Naive thymus-derived CD4-positive, alpha-beta T cell (primary cell): ENCODE measurements at regions not wholly inside any gene's neighbourhood (a gene's known extent, or its start where the extent isn't known, plus 50 kb on each side); places are given as distances from the start of the nearest gene placed in this dataset.

Experiments
- ATAC-seq: fragments of 150-1000 bp; cut with Tn5 transposase; 2 replicates; pipeline ENCODE4 v1.10.0; 2021; ENCODE audit warnings: mild to moderate bottlenecking, moderate library complexity
- CTCF ChIA-PET: fragments of 350-600 bp; sonication (Branson Sonifier 250); formaldehyde crosslinking; loops from one replicate; lab custom pipeline; 2021; ENCODE audit warnings: antibody characterized with exemption; lab: Charles Lee
- POLR2A ChIA-PET: fragments of 350-600 bp; sonication (Branson Sonifier 250); formaldehyde crosslinking; loops from one replicate; lab custom pipeline; 2021; ENCODE audit warnings: antibody characterized with exemption, inconsistent platforms; lab: Charles Lee
- DNase-seq, 9 donors: peaks; one replicate each; pipeline versions ENCODE4 v3.0.0 to v3.0.0-alpha.2; 2020 to 2022; ENCODE audit warnings: mixed read lengths in 1 of 9
- H3K27ac ChIP-seq: one replicate; pipeline ENCODE4 v1.7.0; 2013; ENCODE audit warnings: mild to moderate bottlenecking, low read depth, low read length, moderate library complexity
- H3K27me3 ChIP-seq, 2 donors: one replicate each; pipeline ENCODE4 v1.7.0; 2013; ENCODE audit warnings: low read length in 2 of 2, mild to moderate bottlenecking in 2 of 2, moderate library complexity in 2 of 2; ENCODE audit not compliant: control insufficient read depth in 2 of 2, insufficient read depth in 2 of 2
- H3K36me3 ChIP-seq, 3 experiments: 1 replicate in 2 of 3; 2 replicates in 1 of 3; pipeline ENCODE4 v1.7.0; 2013; ENCODE audit warnings: low read length in 3 of 3, mild to moderate bottlenecking in 3 of 3, moderate library complexity in 1 of 3; ENCODE audit not compliant: insufficient read depth in 3 of 3, control insufficient read depth in 2 of 3
- H3K4me1 ChIP-seq, 2 donors: one replicate each; pipeline ENCODE4 v1.7.0; 2013; ENCODE audit warnings: low read length in 2 of 2, mild to moderate bottlenecking in 2 of 2, moderate library complexity in 1 of 2; ENCODE audit not compliant: control insufficient read depth in 2 of 2, insufficient read depth in 2 of 2
- H3K4me3 ChIP-seq: 2 replicates; pipeline ENCODE4 v1.7.0; 2013; ENCODE audit warnings: mild to moderate bottlenecking, low read length
- H3K9me3 ChIP-seq, 3 experiments: 1 replicate in 2 of 3; 2 replicates in 1 of 3; pipeline ENCODE4 v1.7.0; 2013; ENCODE audit warnings: low read length in 3 of 3; ENCODE audit not compliant: control insufficient read depth in 2 of 3
- H3K27ac Mint-ChIP-seq, 9 donors: one replicate each; pipeline ENCODE4 v1.8.0; 2020 to 2022; ENCODE audit warnings: mixed read lengths in 9 of 9, mild to moderate bottlenecking in 8 of 9, moderate library complexity in 5 of 9, inconsistent platforms in 2 of 9
- H3K27me3 Mint-ChIP-seq, 5 donors: one replicate each; pipeline ENCODE4 v1.8.0; 2021 to 2022; ENCODE audit warnings: mixed read lengths in 5 of 5, mild to moderate bottlenecking in 1 of 5
- H3K36me3 Mint-ChIP-seq, 5 donors: one replicate each; pipeline ENCODE4 v1.8.0; 2020 to 2022; ENCODE audit warnings: mixed read lengths in 5 of 5, mild to moderate bottlenecking in 3 of 5, inconsistent platforms in 1 of 5
- H3K4me1 Mint-ChIP-seq, 7 donors: one replicate each; pipeline ENCODE4 v1.8.0; 2020 to 2022; ENCODE audit warnings: mixed read lengths in 7 of 7, mild to moderate bottlenecking in 3 of 7, inconsistent platforms in 1 of 7
- H3K4me3 Mint-ChIP-seq, 10 donors: one replicate each; pipeline ENCODE4 v1.8.0; 2020 to 2022; ENCODE audit warnings: mild to moderate bottlenecking in 10 of 10, mixed read lengths in 10 of 10, moderate library complexity in 6 of 10, inconsistent platforms in 2 of 10
- H3K9me3 Mint-ChIP-seq, 11 donors: one replicate each; pipeline ENCODE4 v1.8.0; 2020 to 2022; ENCODE audit warnings: mixed read lengths in 11 of 11, mild to moderate bottlenecking in 4 of 11, inconsistent platforms in 1 of 11, moderate library complexity in 1 of 11
- intact Hi-C, 2 donors: fragments of 100-400 bp; cut with micrococcal nuclease; formaldehyde crosslinking; loops; one replicate each; pipeline ENCODE4 v1.15.1; 2023

DNA sequence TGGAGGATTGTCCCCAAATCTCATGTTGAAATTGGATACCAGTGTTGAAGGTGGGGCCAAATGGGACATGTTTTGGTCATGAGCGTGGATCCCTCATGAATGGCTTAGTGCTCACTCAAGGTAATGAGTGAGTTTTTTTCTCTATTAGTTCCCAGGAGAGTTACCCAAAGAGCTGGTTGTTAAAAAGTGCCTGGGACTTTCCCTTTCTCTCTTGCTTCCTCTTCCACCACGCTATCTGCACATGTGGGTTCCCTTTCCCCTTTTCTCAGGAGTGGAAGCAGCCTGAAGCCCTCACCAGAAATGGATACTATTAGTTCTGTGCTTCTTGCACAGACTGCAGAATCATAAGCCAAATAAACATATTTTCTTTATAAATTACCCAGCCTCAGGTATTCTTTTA lies 465.4 kb downstream of the FSCB start:
- ChIA-PET POLR2A (no interaction called here), CTCF (no interaction called here)
- intact Hi-C loops, result no loop called here
- Histone ChIP-seq H3K9me3 (peaks cover 0 to 3% (median 0%) of the 10 kb centered on the region in 3 experiments), H3K4me3 (no peak overlapping the region), H3K36me3 (no peaks in the 10 kb centered on the region), H3K27ac (no peak overlapping the region), H3K27me3 (no peaks in the 10 kb centered on the region), H3K4me1 (no peaks in the 10 kb centered on the region)
- Mint-ChIP-seq H3K27me3 (no peaks in the 10 kb centered on the region), H3K4me3 (no peak overlapping the region), H3K9me3 (peaks cover 0 to 30% (median 21%) of the 10 kb centered on the region in 11 donors), H3K4me1 (no peaks in the 10 kb centered on the region), H3K27ac (no peak overlapping the region), H3K36me3 (no peaks in the 10 kb centered on the region)
- no peak for DNase-seq
- ATAC-seq, result no peak

DNA sequence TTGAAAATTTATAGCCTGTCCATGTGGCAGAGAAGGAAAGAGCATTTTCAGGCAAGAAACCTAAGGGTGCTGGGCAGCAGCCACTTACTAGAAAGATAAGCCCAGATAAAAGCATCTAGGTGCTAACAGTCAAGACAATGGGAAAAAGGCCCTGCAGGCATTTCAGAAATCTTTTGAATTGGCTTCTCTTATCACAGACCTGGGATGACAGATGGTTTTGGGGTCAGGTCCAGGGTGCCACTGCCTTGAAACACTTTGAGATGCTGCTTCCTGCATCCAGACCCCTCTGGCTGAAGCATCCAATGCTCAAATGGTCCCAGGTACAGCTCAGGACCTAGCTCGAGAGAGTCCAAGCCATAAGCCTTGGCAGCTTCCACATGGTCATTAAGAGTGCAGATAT lies 466.5 kb downstream of the FSCB start:
- Mint-ChIP-seq H3K36me3 (no peaks in the 10 kb centered on the region), H3K9me3 (peaks cover 0 to 23% (median 17%) of the 10 kb centered on the region in 11 donors), H3K27ac (no peak overlapping the region), H3K27me3 (no peaks in the 10 kb centered on the region), H3K4me3 (no peak overlapping the region), H3K4me1 (no peaks in the 10 kb centered on the region)
- Histone ChIP-seq H3K36me3 (no peaks in the 10 kb centered on the region), H3K9me3 (peaks cover 0 to 3% (median 0%) of the 10 kb centered on the region in 3 experiments), H3K27me3 (no peaks in the 10 kb centered on the region), H3K27ac (no peak overlapping the region), H3K4me3 (no peak overlapping the region), H3K4me1 (no peaks in the 10 kb centered on the region)
- ChIA-PET CTCF (no interaction called here), POLR2A (no interaction called here)
- DNase-seq (no peak), ATAC-seq (no peak)
- intact Hi-C loops, result no loop called here

DNA sequence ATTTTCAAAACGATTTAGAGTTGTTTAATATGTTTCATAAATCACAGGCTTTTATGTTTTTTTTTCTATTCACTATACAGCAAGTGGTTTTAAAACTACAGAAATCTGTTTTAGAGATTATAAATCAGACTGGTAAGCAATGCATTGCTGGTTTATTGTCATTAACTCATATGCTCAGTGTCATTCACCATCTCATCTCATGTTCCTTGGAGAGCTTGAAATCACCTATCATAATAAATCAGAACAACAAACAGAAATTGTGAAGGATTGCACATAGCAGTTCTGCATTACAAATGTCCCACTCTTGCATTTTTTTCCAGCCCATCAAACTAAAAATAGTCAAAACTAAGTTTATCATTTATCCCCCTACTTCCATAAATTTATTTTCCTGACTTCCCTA lies 470.8 kb downstream of the FSCB start:
- no peak overlapping the region for H3K27ac Mint-ChIP-seq
- intact Hi-C loops, result no loop called here
- H3K36me3 ChIP-seq, result no peaks in the 10 kb centered on the region
- H3K27ac ChIP-seq, result no peak overlapping the region
- ATAC-seq, result no peak
- no peak for DNase-seq
- no peaks in the 10 kb centered on the region for H3K36me3 Mint-ChIP-seq
- no peaks in the 10 kb centered on the region for H3K4me1 ChIP-seq
- no peak overlapping the region for H3K4me3 Mint-ChIP-seq
- peaks cover 0 to 3% (median 0%) of the 10 kb centered on the region in 3 experiments for H3K9me3 ChIP-seq
- POLR2A ChIA-PET, result no interaction called here
- CTCF ChIA-PET, result interaction anchor here (0.8 kb wide), 1 partner anchor 1735 kb away, joined by 3 read pairs; no protein-coding TSS in a partner anchor
- H3K4me1 Mint-ChIP-seq, result no peaks in the 10 kb centered on the region
- H3K4me3 ChIP-seq, result no peak overlapping the region
- no peaks in the 10 kb centered on the region for H3K27me3 Mint-ChIP-seq
- H3K9me3 Mint-ChIP-seq, result peaks cover 0 to 28% (median 17%) of the 10 kb centered on the region in 11 donors
- no peaks in the 10 kb centered on the region for H3K27me3 ChIP-seq

DNA sequence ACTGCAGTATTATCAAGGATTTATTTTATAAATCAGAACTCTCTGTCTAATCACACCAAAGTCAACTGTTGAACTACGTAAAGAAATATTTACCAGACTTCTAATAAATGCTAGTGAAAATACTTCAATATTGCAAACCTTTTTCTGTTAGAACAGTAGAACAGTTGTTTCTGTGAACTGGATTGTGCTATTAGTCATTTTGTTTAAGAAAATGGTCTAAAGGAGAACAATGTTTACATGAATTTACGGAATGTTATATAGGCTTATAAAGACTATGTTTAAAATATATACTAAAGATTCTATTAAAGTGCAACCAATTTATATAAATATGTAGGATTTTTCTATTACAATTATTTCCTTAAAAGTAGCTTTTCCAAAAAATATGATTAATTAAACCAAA lies 471.4 kb downstream of the FSCB start:
- no peaks in the 10 kb centered on the region for H3K4me1 Mint-ChIP-seq
- POLR2A ChIA-PET, result no interaction called here
- Histone ChIP-seq H3K4me3 (no peak overlapping the region), H3K27ac (no peak overlapping the region), H3K36me3 (no peaks in the 10 kb centered on the region), H3K27me3 (no peaks in the 10 kb centered on the region), H3K4me1 (no peaks in the 10 kb centered on the region), H3K9me3 (peaks cover 0 to 3% (median 0%) of the 10 kb centered on the region in 3 experiments)
- H3K27ac Mint-ChIP-seq, result no peak overlapping the region
- CTCF ChIA-PET, result no interaction called here
- no peak overlapping the region for H3K4me3 Mint-ChIP-seq
- no peaks in the 10 kb centered on the region for H3K27me3 Mint-ChIP-seq
- no peaks in the 10 kb centered on the region for H3K36me3 Mint-ChIP-seq
- DNase-seq (no peak), ATAC-seq (no peak)
- H3K9me3 Mint-ChIP-seq, result peaks cover 0 to 28% (median 17%) of the 10 kb centered on the region in 11 donors
- intact Hi-C loops, result no loop called here

DNA sequence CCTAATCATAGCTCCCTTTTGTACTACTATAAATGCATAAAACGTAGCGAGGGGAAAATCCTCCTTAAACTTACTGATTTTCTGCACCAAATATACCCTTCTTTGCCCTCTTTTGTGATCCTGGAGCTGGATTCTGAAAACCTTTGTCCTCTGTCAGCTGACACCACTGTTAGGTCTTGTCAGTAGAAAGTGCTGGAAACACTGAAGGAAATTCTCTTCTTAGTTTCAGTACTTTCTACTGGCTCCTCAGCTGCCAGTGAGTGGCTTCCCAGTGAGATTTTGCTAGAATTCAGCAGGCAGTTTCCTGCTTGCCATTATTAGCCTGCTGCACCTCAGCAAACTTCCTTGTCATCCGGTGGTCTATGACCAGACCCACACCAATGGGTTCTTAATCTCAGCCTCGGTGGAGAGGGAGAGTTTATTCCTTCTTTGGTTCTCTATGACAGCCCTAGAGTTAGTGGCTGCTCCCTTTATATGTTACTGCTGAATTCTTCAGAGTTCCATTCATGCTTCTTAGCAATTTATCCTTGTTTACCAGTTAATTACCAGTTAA lies 476.2 kb downstream of the FSCB start:
- Mint-ChIP-seq H3K4me3 (no peak overlapping the region), H3K27me3 (no peaks in the 10 kb centered on the region), H3K36me3 (no peaks in the 10 kb centered on the region), H3K27ac (no peak overlapping the region), H3K4me1 (no peaks in the 10 kb centered on the region), H3K9me3 (peaks cover 0 to 9% (median 4%) of the 10 kb centered on the region in 11 donors)
- ATAC-seq (no peak), DNase-seq (no peak)
- no peaks in the 10 kb centered on the region for H3K27me3 ChIP-seq
- H3K36me3 ChIP-seq, result no peaks in the 10 kb centered on the region
- no peak overlapping the region for H3K27ac ChIP-seq
- H3K4me1 ChIP-seq, result no peaks in the 10 kb centered on the region
- ChIA-PET CTCF (no interaction called here), POLR2A (no interaction called here)
- intact Hi-C loops, result no loop called here
- H3K9me3 ChIP-seq, result no peaks in the 10 kb centered on the region
- no peak overlapping the region for H3K4me3 ChIP-seq

DNA sequence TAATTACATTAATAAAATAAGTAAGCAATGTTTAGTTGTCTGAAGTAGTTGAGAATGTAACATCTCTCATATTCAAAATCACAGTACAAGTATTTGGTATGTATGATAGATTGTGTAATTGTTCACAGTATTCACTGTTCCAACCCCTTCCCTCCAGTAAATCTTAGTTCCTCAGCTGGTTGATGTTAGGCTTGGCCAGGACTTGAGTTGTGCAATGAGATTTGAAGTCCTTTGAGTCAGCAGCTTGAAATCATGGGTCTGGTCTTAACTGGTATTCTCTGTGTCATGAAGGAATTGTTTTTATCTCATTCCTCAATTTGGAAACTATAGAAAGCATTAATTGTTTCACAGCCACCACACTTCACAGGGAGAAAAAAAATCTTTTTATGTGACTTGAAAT lies 477.1 kb downstream of the FSCB start:
- no peaks in the 10 kb centered on the region for H3K4me1 Mint-ChIP-seq
- intact Hi-C loops, result no loop called here
- ChIA-PET POLR2A (no interaction called here), CTCF (no interaction called here)
- peaks cover 0 to 9% (median 4%) of the 10 kb centered on the region in 11 donors for H3K9me3 Mint-ChIP-seq
- H3K27me3 Mint-ChIP-seq, result no peaks in the 10 kb centered on the region
- Histone ChIP-seq H3K4me1 (no peaks in the 10 kb centered on the region), H3K4me3 (no peak overlapping the region), H3K9me3 (no peaks in the 10 kb centered on the region), H3K27ac (no peak overlapping the region), H3K27me3 (no peaks in the 10 kb centered on the region), H3K36me3 (no peaks in the 10 kb centered on the region)
- no peak for DNase-seq
- no peak overlapping the region for H3K27ac Mint-ChIP-seq
- ATAC-seq, result no peak
- no peak overlapping the region for H3K4me3 Mint-ChIP-seq
- H3K36me3 Mint-ChIP-seq, result no peaks in the 10 kb centered on the region

DNA sequence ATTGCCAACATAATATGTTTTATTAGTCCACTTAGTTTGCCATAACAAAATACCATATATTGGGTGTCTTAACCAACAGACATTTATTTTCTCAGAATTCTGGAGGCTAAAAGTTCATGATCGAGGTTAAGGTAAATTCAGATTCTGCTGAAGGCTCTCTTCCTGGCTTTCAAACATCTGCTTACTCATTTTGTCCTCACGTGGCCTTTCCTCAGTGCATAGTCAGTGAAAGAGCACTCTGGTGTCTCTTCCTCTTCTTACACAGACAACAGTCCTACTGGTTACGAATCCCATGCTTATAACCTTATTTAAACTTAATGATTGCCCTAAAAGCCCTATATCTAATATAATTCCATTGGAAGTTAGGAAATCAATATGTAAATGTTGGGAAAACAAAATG lies 479.7 kb downstream of the FSCB start:
- intact Hi-C loops, result no loop called here
- no peak overlapping the region for H3K27ac ChIP-seq
- Mint-ChIP-seq H3K4me1 (no peaks in the 10 kb centered on the region), H3K9me3 (peaks cover 5 to 22% (median 9%) of the 10 kb centered on the region in 11 donors), H3K36me3 (no peaks in the 10 kb centered on the region), H3K4me3 (no peak overlapping the region), H3K27ac (no peak overlapping the region), H3K27me3 (no peaks in the 10 kb centered on the region)
- DNase-seq (no peak), ATAC-seq (no peak)
- no peaks in the 10 kb centered on the region for H3K36me3 ChIP-seq
- ChIA-PET CTCF (no interaction called here), POLR2A (no interaction called here)
- no peak overlapping the region for H3K4me3 ChIP-seq
- H3K27me3 ChIP-seq, result no peaks in the 10 kb centered on the region
- H3K4me1 ChIP-seq, result no peaks in the 10 kb centered on the region
- H3K9me3 ChIP-seq, result no peaks in the 10 kb centered on the region
